GM12878 (cell line): ENCODE measurements at regions not wholly inside any gene's neighbourhood (a gene's known extent, or its start where the extent isn't known, plus 50 kb on each side); places are given as distances from the start of the nearest gene placed in this dataset.

ENCODE experiments used
- ATAC-seq: fragments of 200-7000 bp; cut with Tn5 transposase; 3 replicates; pipeline ENCODE4 v1.9.1; 2020; ENCODE audit warnings: mild to moderate bottlenecking, moderate library complexity
- BruUV-seq: library from RNA; stranded (reverse); fragments of 400-500 nt; replicated peaks from 2 replicates; lab custom pipeline; 2021; lab: Mats Ljungman, UMichigan
- CTCF ChIA-PET: fragments of 300-600 bp; sonication (Branson Sonifier 250); formaldehyde crosslinking; extraction: SDS; loops from one replicate; lab custom pipeline; 2021; ENCODE audit warnings: inconsistent platforms; lab: Yijun Ruan, JAX
- POLR2A ChIA-PET: fragments of 350-600 bp; formaldehyde crosslinking; extraction: SDS; loops from one replicate; lab custom pipeline; 2021; ENCODE audit warnings: inconsistent platforms; lab: Charles Lee
- RAD21 ChIA-PET: fragments of 300-600 bp; sonication (Branson Sonifier 250); formaldehyde crosslinking; loops from one replicate; lab custom pipeline; 2023; ENCODE audit warnings: antibody characterized with exemption; ENCODE audit not compliant: unreplicated experiment; lab: Charles Lee
- SMC1A ChIA-PET: fragments of 300-600 bp; sonication (Branson Sonifier 250); formaldehyde crosslinking; loops from one replicate; lab custom pipeline; 2023; ENCODE audit not compliant: unreplicated experiment, uncharacterized antibody; lab: Charles Lee
- DNase-seq: peaks from one replicate; pipeline ENCODE4 v3.0.0-alpha.2; 2011; ENCODE audit warnings: low read depth, low spot score
- FAIRE-seq: peaks from 3 replicates; lab custom pipeline; 2011; peaks lifted over from hg19 to GRCh38; lab: Jason Lieb, UNC
- H2AFZ ChIP-seq: 2 replicates; pipeline ENCODE4 v1.6.0; 2011; ENCODE audit warnings: low read depth, low read length, control low read depth; ENCODE audit not compliant: control insufficient read depth
- H3K27ac ChIP-seq: 2 replicates; pipeline ENCODE4 v1.5.1; 2011; ENCODE audit warnings: control low read depth; ENCODE audit not compliant: control insufficient read depth, insufficient read depth
- H3K27me3 ChIP-seq, 2 experiments: replicated peaks in 1 of 2; 2 replicates each; pipeline versions ENCODE4 v1.6.0 to v1.6.1; 2011; ENCODE audit warnings: low read length in 1 of 2; ENCODE audit not compliant: control insufficient read depth in 2 of 2, insufficient read depth in 2 of 2
- H3K36me3 ChIP-seq, 2 experiments: 2 replicates each; pipeline ENCODE4 v1.5.1; 2011; ENCODE audit warnings: low read length in 1 of 2; ENCODE audit not compliant: control insufficient read depth in 2 of 2, insufficient read depth in 2 of 2
- H3K4me1 ChIP-seq: 2 replicates; pipeline ENCODE4 v1.6.1; 2011; ENCODE audit warnings: mild to moderate bottlenecking, low read length, moderate library complexity, mixed read lengths; ENCODE audit not compliant: control insufficient read depth, insufficient read depth
- H3K4me2 ChIP-seq: 2 replicates; pipeline ENCODE4 v1.6.0; 2011; ENCODE audit warnings: control low read depth; ENCODE audit not compliant: control insufficient read depth, insufficient read depth
- H3K4me3 ChIP-seq: fragments of 200-600 bp; sonication (generic); 2 replicates; pipeline ENCODE4 v1.5.1; 2016
- H3K79me2 ChIP-seq: 2 replicates; pipeline ENCODE4 v1.6.0; 2011; ENCODE audit warnings: low read length; ENCODE audit not compliant: control insufficient read depth, insufficient read depth
- H3K9ac ChIP-seq: 2 replicates; pipeline ENCODE4 v1.8.0; 2011; ENCODE audit warnings: low read length, control low read depth, mixed read lengths; ENCODE audit not compliant: control insufficient read depth, insufficient read depth
- H3K9me3 ChIP-seq: replicated peaks from 3 replicates; pipeline ENCODE4 v1.5.1; 2011; ENCODE audit warnings: mild to moderate bottlenecking, low read length; ENCODE audit not compliant: control insufficient read depth, insufficient read depth
- H4K20me1 ChIP-seq: 2 replicates; pipeline ENCODE4 v1.6.0; 2011; ENCODE audit not compliant: control insufficient read depth, insufficient read depth
- CBX3 ChIP-seq: fragments of 200-600 bp; sonication (generic); IDR thresholded peaks from 2 replicates; pipeline ENCODE4 v1.6.1; 2016; ENCODE audit warnings: low read depth, borderline replicate concordance
- CHD4 ChIP-seq: fragments of 200-600 bp; sonication (generic); IDR thresholded peaks from 2 replicates; pipeline ENCODE4 v1.6.1; 2016; ENCODE audit warnings: mild to moderate bottlenecking
- HDAC6 ChIP-seq: fragments of 200-600 bp; sonication (generic); IDR thresholded peaks from one replicate; pipeline ENCODE4 v1.8.0; 2017; ENCODE audit warnings: antibody characterized with exemption; ENCODE audit not compliant: unreplicated experiment
- NFXL1 ChIP-seq: fragments of 450-650 bp; IDR thresholded peaks from 2 replicates; pipeline ENCODE4 v1.6.1; 2017; ENCODE audit warnings: antibody characterized with exemption, mild to moderate bottlenecking, borderline replicate concordance
- NR2F1 ChIP-seq: fragments of 450-650 bp; conservative IDR thresholded peaks from 2 replicates; pipeline ENCODE4 v1.6.1; 2017; ENCODE audit warnings: mild to moderate bottlenecking
- POLR2AphosphoS5 ChIP-seq: IDR thresholded peaks from 2 replicates; pipeline ENCODE4 v1.6.1; 2011; ENCODE audit warnings: mild to moderate bottlenecking, low read length, inconsistent platforms
- SP1 ChIP-seq: IDR thresholded peaks from one replicate; pipeline ENCODE4 v1.6.1; 2011; ENCODE audit warnings: low read depth, low read length
- YY1 ChIP-seq: IDR thresholded peaks from 2 replicates; pipeline ENCODE4 v1.6.1; 2011; ENCODE audit warnings: low read depth, mild to moderate bottlenecking, low read length
- ZBTB4 ChIP-seq: fragments of 450-650 bp; formaldehyde crosslinking; IDR thresholded peaks from 2 replicates; pipeline ENCODE4 v1.4.0; 2022; ENCODE audit warnings: mild to moderate bottlenecking, moderate library complexity
- ZNF687 ChIP-seq: fragments of 450-650 bp; IDR thresholded peaks from 2 replicates; pipeline ENCODE4 v1.6.1; 2017; ENCODE audit warnings: mild to moderate bottlenecking, moderate library complexity
- WGBS: methylation state at CpG from one replicate; pipeline ENCODE4 v1.1.6; 2016; ENCODE audit warnings: low lambda C conversion rate; ENCODE audit not compliant: insufficient replicate concordance, insufficient coverage; ENCODE audit errors: missing lambda C conversion rate; 5-methylcytosine and 5-hydroxymethylcytosine counted together
- in situ Hi-C: fragments of 300-500 bp; cut with MboI; formaldehyde crosslinking; loops from 9 replicates; pipeline ENCODE4 v1.14.3; 2018; ENCODE audit warnings: mixed read lengths
- intact Hi-C: fragments of 100-400 bp; cut with micrococcal nuclease; formaldehyde crosslinking; loops from one replicate; pipeline ENCODE4 v1.14.2; 2022; ENCODE audit not compliant: unreplicated experiment
- TF ChIP-seq, protein P1 (sequence below): fragments of 150-350 bp; IDR thresholded peaks from 2 replicates; pipeline ENCODE4 v1.6.1; 2014; ENCODE audit warnings: mild to moderate bottlenecking, low read depth, low read length
- TF ChIP-seq, protein P2 (sequence below): fragments of 450-650 bp; IDR thresholded peaks from 2 replicates; pipeline ENCODE4 v1.6.1; 2017; ENCODE audit warnings: mild to moderate bottlenecking

DNA sequence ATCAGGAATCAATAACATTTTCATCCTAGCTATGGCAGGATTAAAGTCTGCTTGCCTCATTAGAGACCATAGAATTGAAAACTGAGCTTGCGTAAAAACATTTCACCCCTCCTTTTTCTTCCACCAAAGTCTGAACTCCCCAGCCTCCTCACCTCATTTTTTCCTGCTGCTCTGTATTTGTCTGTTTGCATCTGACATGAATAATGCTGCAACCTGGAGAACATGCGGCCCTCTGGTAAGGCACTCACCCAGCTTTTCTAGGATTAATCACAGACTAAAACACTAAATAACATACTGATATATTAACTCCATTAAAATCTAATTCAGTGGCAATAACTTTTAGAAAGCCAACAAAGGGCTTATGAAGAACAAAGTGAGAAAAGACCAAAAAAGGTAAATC, 677.7 kb upstream of the NRSN1 start:
- no peak for DNase-seq
- ATAC-seq = no peak
- 78% methylated on average over 2 of the region's 2 CpGs for WGBS
- intact Hi-C loops = no loop called here
- FAIRE-seq = no peak
- H3K27me3 ChIP-seq = no peaks in the 10 kb centered on the region; a peak in 1 of 4 replicates
- no peak overlapping the region for H2AFZ ChIP-seq
- no peaks in the 10 kb centered on the region; the same call in 1 of the 2 replicates for H4K20me1 ChIP-seq
- no peaks in the 10 kb centered on the region for H3K79me2 ChIP-seq
- SMC1A ChIA-PET = no interaction called here
- POLR2A ChIA-PET = interaction anchor here (1.2 kb wide), 1 partner anchor 23 kb away, joined by 4 read pairs; no protein-coding TSS in a partner anchor
- CTCF ChIA-PET = no interaction called here
- no peaks in the 10 kb centered on the region for H3K36me3 ChIP-seq
- no peaks in the 10 kb centered on the region for H3K4me1 ChIP-seq
- no peaks in the 10 kb centered on the region for H3K9me3 ChIP-seq
- no peak overlapping the region for H3K4me3 ChIP-seq
- no TSS peak for BruUV-seq
- no peak overlapping the region for H3K9ac ChIP-seq
- RAD21 ChIA-PET = no interaction called here
- no peak overlapping the region for H3K27ac ChIP-seq
- in situ Hi-C loops = no loop called here
- no peak overlapping the region for H3K4me2 ChIP-seq
- no peak for TF ChIP-seq POLR2AphosphoS5
- TF ChIP-seq NR2F1 = no peak
- TF ChIP-seq, protein P1, sequence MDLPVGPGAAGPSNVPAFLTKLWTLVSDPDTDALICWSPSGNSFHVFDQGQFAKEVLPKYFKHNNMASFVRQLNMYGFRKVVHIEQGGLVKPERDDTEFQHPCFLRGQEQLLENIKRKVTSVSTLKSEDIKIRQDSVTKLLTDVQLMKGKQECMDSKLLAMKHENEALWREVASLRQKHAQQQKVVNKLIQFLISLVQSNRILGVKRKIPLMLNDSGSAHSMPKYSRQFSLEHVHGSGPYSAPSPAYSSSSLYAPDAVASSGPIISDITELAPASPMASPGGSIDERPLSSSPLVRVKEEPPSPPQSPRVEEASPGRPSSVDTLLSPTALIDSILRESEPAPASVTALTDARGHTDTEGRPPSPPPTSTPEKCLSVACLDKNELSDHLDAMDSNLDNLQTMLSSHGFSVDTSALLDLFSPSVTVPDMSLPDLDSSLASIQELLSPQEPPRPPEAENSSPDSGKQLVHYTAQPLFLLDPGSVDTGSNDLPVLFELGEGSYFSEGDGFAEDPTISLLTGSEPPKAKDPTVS = no peak
- no peak for TF ChIP-seq CBX3
- TF ChIP-seq, protein P2, sequence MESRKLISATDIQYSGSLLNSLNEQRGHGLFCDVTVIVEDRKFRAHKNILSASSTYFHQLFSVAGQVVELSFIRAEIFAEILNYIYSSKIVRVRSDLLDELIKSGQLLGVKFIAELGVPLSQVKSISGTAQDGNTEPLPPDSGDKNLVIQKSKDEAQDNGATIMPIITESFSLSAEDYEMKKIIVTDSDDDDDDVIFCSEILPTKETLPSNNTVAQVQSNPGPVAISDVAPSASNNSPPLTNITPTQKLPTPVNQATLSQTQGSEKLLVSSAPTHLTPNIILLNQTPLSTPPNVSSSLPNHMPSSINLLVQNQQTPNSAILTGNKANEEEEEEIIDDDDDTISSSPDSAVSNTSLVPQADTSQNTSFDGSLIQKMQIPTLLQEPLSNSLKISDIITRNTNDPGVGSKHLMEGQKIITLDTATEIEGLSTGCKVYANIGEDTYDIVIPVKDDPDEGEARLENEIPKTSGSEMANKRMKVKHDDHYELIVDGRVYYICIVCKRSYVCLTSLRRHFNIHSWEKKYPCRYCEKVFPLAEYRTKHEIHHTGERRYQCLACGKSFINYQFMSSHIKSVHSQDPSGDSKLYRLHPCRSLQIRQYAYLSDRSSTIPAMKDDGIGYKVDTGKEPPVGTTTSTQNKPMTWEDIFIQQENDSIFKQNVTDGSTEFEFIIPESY = no peak
- no peak for TF ChIP-seq ZNF687
- no peak for TF ChIP-seq ZBTB4 (CRISPR knock-in tag)
- TF ChIP-seq SP1 = no peak
- no peak for TF ChIP-seq NFXL1
- TF ChIP-seq CHD4 = no peak
- no peak for TF ChIP-seq HDAC6
- no peak for TF ChIP-seq YY1
